Brain microvascular endothelial cell (primary cell): ENCODE measurements at regions not wholly inside any gene's neighbourhood (a gene's known extent, or its start where the extent isn't known, plus 50 kb on each side); places are given as distances from the start of the nearest gene placed in this dataset.

ENCODE experiments used
- DNase-seq: peaks from one replicate; pipeline ENCODE4 v3.0.0-alpha.2; 2020
- H3K27ac ChIP-seq: fragments of 250-450 bp; sonication (Bioruptor Pico); 2 replicates; pipeline ENCODE4 v1.5.1; 2020; ENCODE audit warnings: mild to moderate bottlenecking, moderate library complexity
- H3K27me3 ChIP-seq: fragments of 250-450 bp; sonication (Bioruptor Pico); replicated peaks from 2 replicates; pipeline ENCODE4 v1.5.1; 2020; ENCODE audit warnings: mild to moderate bottlenecking
- H3K36me3 ChIP-seq: fragments of 250-450 bp; sonication (Bioruptor Pico); replicated peaks from 2 replicates; pipeline ENCODE4 v1.5.1; 2020; ENCODE audit warnings: mild to moderate bottlenecking
- H3K4me3 ChIP-seq: 2 replicates; pipeline ENCODE4 v1.5.1; 2011; ENCODE audit warnings: low read depth, mild to moderate bottlenecking, control low read depth, low read length, moderate library complexity
- in situ Hi-C: cut with HindIII; loops from 2 replicates; pipeline ENCODE4 v1.10.0; 2017; ENCODE audit warnings: low sequenced_read_pairs, low pct_ligation_motif_present
- TF ChIP-seq, protein P1 (sequence below): IDR thresholded peaks from 2 replicates; pipeline ENCODE4 v1.5.1; 2011; ENCODE audit warnings: low read depth, mild to moderate bottlenecking, moderate library complexity, low read length, control low read depth, inconsistent platforms; ENCODE audit errors: missing control alignments

DNA sequence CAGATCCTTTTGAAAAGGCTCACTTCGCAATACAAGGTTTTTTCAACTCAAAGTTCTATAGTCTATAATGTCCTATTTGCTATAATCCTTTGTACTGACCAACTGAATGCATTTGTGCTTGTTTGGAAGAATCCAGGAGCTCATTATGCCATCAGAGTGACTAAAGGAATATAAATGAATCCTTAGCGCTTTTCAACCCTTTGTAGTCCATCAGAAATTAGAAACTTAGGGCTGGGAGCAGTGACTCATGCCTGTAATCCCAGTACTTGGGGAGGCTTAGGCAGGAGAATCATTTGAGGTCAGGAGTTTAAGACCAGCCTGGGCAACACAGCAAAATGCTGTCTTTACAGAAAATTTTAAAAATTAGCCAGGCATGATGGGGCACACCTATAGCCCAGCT, 330.2 kb upstream of the CHAC2 start:
- TF ChIP-seq, protein P1, sequence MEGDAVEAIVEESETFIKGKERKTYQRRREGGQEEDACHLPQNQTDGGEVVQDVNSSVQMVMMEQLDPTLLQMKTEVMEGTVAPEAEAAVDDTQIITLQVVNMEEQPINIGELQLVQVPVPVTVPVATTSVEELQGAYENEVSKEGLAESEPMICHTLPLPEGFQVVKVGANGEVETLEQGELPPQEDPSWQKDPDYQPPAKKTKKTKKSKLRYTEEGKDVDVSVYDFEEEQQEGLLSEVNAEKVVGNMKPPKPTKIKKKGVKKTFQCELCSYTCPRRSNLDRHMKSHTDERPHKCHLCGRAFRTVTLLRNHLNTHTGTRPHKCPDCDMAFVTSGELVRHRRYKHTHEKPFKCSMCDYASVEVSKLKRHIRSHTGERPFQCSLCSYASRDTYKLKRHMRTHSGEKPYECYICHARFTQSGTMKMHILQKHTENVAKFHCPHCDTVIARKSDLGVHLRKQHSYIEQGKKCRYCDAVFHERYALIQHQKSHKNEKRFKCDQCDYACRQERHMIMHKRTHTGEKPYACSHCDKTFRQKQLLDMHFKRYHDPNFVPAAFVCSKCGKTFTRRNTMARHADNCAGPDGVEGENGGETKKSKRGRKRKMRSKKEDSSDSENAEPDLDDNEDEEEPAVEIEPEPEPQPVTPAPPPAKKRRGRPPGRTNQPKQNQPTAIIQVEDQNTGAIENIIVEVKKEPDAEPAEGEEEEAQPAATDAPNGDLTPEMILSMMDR = no peak
- Histone ChIP-seq H3K27me3 (no peaks in the 10 kb centered on the region), H3K4me3 (no peak overlapping the region), H3K27ac (no peak overlapping the region), H3K36me3 (no peaks in the 10 kb centered on the region)
- in situ Hi-C loops = no loop called here
- no peak for DNase-seq

DNA sequence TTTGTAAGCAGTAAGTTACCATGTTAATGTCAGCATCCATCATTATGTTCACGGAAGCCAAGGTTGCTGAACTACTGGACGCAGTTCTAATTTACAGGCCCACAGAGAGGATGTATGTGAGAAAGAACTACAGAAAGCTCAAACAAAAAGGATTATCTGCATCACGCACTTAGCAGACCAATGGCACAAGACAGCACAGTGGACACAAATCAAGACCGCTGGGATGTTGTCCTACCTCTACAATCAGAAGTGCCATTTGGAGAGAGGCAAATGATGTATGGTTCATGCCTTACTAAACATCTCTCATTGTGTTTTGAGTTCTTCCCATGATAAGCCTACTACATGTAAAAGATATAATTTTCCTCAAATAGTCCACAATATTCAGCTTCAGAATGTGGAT, 330.7 kb upstream of the CHAC2 start:
- no peak overlapping the region for H3K4me3 ChIP-seq
- no peaks in the 10 kb centered on the region for H3K27me3 ChIP-seq
- no peak overlapping the region for H3K27ac ChIP-seq
- in situ Hi-C loops = no loop called here
- TF ChIP-seq, protein P1 = no peak
- H3K36me3 ChIP-seq = no peaks in the 10 kb centered on the region
- no peak for DNase-seq

DNA sequence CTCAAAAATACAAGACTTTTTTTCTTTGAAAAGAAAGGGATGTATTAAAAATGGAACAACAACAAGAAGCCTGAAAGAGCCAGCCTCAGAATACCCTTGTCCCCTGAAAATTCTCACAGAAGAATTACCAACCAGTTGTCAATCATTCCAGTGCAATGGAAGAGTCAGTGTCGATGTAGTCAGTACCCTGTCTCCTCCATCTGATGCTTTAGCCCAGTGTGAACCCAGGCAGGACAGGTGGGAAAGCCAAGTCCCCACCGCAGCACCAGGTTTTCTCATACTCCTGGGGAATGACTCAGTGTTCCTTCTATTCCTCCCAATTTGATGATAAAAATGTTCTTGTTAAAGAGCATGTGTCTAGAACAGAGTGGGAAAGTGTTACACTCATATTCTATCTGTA, 332.0 kb upstream of the CHAC2 start:
- TF ChIP-seq, protein P1 = no peak
- Histone ChIP-seq H3K36me3 (no peaks in the 10 kb centered on the region), H3K4me3 (no peak overlapping the region), H3K27me3 (no peaks in the 10 kb centered on the region), H3K27ac (no peak overlapping the region)
- DNase-seq = no peak
- in situ Hi-C loops = no loop called here

DNA sequence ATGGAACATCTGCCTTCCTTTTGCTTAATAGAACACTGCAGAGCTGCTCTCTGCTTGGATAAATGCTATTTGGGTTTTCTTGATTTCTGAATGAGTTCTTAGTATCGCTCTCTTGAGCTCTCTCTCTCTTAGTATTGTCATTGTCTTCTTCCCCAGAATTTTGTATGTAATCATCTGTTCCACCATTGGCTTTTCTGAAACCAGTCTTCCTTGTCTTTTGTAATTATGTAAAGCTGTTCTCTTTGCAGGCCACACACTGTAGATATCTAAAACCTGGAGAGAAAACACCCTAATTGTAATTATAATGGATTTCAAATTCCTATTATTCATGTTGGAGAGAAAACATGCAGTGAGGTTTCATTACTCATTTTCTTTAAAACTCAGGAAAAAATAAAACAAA, 333.1 kb upstream of the CHAC2 start:
- H3K36me3 ChIP-seq = no peaks in the 10 kb centered on the region
- no peaks in the 10 kb centered on the region for H3K27me3 ChIP-seq
- no peak for DNase-seq
- in situ Hi-C loops = no loop called here
- H3K27ac ChIP-seq = no peak overlapping the region
- TF ChIP-seq, protein P1 = no peak
- H3K4me3 ChIP-seq = no peak overlapping the region

DNA sequence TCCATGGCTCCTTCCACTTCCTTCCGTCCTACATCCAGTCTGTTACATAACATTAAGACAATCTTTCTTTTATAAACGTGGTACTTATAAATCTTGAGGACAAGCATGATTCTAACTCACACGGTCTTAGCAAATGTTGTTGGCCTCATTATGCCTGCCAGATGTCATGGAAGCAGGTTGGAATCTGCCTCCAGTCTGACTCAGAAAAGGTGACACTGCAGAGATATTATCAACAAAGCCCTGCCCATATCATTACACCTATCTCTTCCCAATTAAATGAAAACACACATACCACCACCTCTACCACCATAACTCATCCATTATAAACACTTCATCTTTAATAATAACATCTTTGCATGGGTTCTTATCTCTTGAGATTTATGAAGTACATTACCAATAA, 334.7 kb upstream of the CHAC2 start:
- DNase-seq = no peak

DNA sequence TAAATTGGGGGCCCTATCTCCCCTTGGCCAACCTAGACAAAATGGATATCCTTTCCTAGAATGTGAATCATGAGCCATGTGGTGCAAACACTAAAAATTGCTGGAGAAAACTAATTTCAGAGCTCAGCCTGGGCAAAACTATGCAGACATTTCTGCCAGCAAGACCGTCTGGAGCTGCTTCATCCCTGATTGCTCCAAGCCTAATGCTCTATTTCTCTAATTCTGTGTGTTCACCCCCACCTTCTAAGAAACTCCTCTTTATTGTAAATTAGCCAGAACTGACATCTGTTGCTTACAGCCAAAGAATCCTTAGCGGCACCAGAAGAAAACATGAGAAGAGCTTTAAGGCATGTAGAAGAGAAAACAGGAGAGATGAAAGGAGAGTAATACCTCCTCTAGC, 337.7 kb upstream of the CHAC2 start:
- H3K36me3 ChIP-seq = no peaks in the 10 kb centered on the region
- no peak overlapping the region for H3K4me3 ChIP-seq
- no peak overlapping the region for H3K27ac ChIP-seq
- no peak for DNase-seq
- TF ChIP-seq, protein P1 = no peak
- H3K27me3 ChIP-seq = no peaks in the 10 kb centered on the region
- in situ Hi-C loops = no loop called here

More for the DNA sequence above, 334.7 kb upstream of the CHAC2 start:
- no peak overlapping the region for H3K4me3 ChIP-seq
- TF ChIP-seq, protein P1 = no peak
- H3K27ac ChIP-seq = no peak overlapping the region
- H3K36me3 ChIP-seq = no peaks in the 10 kb centered on the region
- H3K27me3 ChIP-seq = no peaks in the 10 kb centered on the region
- in situ Hi-C loops = no loop called here
